ENCODE measurements at regions not wholly inside any gene's neighbourhood (a gene's known extent, or its start where the extent isn't known, plus 50 kb on each side); places are given as distances from the start of the nearest gene placed in this dataset.

GRCh38 chr20:57943950-57944349, 234.1 kb upstream of the PMEPA1 start:
- no peak for DNase-seq (ENCODE audit: low spot score)

GRCh38 chr20:57943291-57943690, 233.5 kb upstream of the PMEPA1 start:
- no peak for DNase-seq (ENCODE audit: low spot score)

GRCh38 chr20:57941604-57942381, 232.0 kb upstream of the PMEPA1 start:
- DNase-seq (ENCODE audit: low spot score), result no peak

DNA sequence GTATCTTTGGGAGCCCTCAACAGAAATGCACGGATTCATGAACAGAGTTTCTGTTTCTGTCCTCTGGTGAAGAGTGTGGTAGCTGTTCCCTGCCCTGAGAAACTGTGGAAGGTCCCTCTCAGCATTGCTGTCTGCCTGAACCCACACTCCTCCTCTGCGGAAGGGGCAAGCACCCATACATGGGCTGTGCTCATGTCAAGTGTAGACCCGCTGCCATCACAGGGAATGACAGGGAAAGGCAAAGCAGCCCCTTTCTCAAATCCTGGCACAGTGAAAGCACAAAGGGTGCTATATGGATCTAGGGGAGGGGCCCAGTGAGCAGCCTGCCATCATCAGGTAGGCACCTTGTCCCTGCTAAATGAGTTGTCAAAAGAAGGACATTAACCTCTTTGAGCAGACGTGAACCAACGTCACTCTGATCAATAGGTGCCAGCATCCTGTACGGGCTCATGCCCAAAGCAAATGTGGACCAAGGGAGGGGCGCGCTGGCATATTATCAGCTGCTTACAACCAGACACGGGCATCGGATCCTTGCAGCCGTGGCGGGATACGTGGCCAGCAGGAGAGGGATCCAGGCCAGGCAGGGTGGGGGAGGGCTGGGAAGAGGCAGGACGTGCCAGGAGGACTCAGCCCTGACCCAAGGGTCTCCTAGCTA, 231.2 kb upstream of the PMEPA1 start:
- DNase-seq (ENCODE audit: low spot score), result no peak

DNA sequence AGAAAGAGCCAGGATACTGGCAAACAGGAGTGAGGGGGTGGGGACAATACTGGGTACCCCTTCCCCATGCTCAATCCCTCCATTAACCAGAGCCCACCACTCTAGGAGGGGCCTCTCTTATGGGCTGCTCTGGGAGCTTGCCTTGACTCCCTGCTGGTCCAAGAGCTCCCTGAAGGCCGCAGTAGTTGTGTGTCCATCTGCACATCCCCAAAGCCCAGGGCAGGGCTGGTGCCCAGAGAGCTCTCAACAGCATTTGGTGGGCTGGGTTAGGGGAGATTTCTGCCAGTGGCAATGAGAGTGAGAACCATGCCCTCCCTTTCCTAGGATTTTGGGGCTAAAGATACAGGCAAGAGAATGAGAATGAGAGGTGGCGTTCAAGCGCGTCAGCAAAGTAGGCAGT, 230.6 kb upstream of the PMEPA1 start:
- no peak for DNase-seq (ENCODE audit: low spot score)

DNA sequence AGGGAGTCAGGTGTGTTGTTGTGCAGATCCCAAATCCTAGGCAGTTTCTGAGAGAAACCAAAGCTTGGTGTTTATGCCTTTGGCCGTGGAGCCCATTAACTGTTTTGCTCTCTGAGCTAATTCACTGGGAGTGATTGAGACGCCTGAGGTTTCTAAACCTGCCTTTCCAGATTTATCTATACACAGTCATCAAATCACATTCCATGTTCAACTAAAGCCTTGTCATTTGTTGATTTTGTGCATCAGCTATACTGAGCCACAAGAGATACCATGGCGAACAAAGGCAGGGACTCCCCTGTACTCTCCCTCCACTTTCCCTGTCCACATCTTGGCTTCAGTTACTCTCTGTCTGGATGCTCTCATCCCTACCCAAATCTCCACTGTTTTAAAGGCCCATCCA, 229.7 kb upstream of the PMEPA1 start:
- DNase-seq (ENCODE audit: low spot score), result no peak

DNA sequence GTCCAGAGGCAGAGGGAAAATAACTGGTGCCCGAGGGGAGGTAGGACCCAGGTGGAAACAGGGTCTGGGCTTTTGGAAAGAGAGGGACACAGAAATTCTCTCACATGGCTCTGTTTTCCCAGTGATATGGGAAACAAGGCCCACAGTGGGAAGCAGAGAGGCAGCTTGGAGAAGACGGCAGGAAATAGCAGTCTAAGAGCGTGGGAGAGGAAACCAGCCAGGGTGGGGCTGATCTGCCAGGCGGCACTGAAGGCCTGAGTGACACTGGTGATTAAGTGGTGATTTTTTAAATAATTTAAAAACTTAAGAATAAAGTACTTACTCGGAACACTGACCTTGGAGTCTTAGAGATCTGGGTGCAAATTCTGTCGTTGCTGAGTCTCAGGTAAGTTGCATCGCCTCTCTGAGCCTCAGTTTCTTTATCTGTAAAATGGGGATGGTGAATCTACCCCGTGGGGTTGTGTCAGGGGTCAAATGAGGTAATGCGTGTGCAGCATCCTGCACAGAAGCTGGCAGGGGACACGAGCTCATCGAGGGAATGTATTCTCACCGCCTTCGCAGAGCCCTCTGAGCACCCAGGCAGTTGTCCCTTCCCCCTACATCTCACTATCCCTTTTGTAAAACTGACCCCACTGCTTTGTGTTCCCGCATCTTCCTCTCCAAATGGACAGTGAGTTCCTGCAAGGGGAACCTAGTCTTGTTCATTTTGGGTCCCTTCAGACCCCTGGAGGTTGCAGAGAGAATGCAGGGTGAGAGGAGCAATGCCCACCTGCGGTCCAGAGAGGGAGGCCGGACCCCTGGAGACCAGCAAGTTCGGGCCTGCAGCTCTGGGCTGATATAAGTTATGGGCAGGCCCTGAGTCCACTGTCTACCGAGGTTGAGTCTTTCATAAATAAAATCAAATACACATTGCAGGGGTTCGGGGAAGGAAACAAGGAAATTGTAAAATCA, 228.6 kb upstream of the PMEPA1 start:
- no peak for DNase-seq (ENCODE audit: low spot score)

- no peak for DNase-seq (ENCODE audit: low spot score)
These were observed 227.0 kb upstream of the PMEPA1 start for GRCh38 chr20:57936636-57937385.

GRCh38 chr20:57934913-57935312, 225.1 kb upstream of the PMEPA1 start:
- DNase-seq (ENCODE audit: low spot score), result no peak

GRCh38 chr20:57934007-57934805, 224.4 kb upstream of the PMEPA1 start:
- no peak for DNase-seq (ENCODE audit: low spot score)

- DNase-seq (ENCODE audit: low spot score), result no peak
These were observed 222.5 kb upstream of the PMEPA1 start for GRCh38 chr20:57932227-57932864.

- no peak for DNase-seq (ENCODE audit: low spot score)
These were observed 220.5 kb upstream of the PMEPA1 start for GRCh38 chr20:57930351-57930750.

DNA sequence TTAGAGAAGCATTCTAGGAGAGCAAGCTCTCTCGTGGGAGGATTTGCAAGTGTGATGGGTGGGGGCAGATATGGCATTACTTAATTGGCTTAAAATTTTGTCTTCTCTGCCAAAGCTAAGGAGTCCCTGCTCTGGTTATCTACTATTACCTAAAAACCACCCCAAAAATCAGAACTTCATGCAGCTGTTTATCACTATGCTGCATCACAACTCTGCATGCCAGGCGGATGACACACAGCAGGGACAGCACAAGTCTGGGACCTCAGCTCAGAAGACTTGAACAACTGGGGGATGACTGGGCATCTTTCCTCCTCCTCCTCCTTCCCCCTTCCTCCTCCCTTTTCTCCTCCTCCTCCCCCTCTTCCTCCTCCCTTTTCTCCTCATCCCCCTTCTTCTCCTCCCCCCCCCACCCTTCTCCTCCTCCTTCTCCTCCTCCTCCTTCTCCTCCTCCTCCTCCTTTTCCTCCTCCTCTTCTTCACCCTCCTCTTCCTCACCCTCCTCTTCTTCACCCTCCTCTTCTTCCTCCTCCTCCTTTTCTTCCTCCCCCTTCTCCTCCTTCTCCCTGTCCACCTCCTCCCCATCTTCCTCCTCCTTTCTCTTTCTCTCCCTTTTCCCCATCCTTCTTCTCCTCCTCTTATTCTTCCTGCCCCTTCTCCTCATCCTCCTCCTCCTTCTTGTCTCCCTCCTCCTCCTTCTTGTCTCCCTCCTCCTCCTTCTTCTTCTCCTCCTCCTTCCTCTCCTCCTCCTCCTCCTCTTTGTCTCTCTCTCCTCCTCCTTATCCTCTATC, 218.6 kb upstream of the PMEPA1 start:
- DNase-seq (ENCODE audit: low spot score), result no peak

DNA sequence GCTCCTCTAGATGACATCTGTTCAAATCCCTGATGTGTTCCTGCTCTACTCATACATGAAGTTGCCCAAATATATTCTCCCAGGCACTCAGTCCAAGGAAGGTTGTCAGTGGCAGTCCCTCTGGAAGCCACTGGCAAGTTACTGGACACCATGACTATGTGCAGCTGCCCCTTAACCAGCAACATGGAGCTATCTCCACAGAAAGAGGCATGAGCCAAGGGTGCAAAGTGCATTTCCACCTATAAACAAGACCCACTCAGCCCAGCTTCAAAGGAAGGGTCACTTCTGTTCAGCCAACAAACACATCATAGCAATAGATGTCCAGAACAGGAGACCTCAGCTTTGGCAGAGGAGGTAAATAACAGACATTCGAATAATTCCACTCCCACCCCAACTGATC, 217.6 kb upstream of the PMEPA1 start:
- no peak for DNase-seq (ENCODE audit: low spot score)

GRCh38 chr20:57922706-57923105, 212.9 kb upstream of the PMEPA1 start:
- no peak for DNase-seq (ENCODE audit: low spot score)

- no peak for DNase-seq (ENCODE audit: low spot score)
These were observed 212.3 kb upstream of the PMEPA1 start for GRCh38 chr20:57922083-57922482.

GRCh38 chr20:57921676-57922075, 211.9 kb upstream of the PMEPA1 start:
- DNase-seq (ENCODE audit: low spot score), result no peak

DNA sequence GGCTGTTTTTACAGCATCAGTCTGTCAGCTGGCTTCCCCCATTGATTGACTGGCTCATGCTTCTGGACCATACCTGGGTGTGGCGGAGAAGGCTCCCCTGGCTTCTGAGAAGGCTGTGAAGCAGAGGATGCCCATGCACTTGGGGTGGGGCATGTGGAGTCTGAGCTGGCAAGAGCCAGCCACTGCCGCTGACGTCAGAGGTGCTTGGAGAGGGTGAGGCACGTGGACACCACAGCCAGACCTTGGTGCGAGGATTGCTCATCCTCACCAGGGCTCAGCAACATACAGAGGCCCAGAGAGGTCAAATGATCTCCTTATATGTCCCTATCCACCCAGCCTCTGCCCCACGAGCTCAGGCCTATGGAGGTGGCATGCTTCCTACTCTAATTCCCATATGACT, 211.2 kb upstream of the PMEPA1 start:
- no peak for DNase-seq (ENCODE audit: low spot score)

DNA sequence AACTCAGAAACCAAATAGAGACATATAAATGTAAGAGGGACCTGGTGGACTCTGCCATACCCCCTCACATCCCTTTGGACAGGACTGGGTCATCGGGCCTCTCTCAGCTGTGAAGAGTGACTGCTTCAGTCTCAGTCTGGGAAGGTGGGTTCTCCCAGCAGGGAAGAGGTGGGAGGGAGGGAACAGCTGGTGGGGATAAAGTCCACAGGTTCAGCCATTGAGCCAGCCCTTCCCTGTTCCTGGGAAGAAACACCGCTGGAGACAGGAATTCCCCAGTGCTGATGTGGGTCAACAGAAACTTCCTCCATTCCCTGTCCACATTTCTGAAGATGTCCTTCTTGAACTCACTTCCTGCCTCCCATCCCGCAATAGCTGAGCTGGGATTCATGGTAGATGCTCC, 209.2 kb upstream of the PMEPA1 start:
- DNase-seq (ENCODE audit: low spot score), result no peak

DNA sequence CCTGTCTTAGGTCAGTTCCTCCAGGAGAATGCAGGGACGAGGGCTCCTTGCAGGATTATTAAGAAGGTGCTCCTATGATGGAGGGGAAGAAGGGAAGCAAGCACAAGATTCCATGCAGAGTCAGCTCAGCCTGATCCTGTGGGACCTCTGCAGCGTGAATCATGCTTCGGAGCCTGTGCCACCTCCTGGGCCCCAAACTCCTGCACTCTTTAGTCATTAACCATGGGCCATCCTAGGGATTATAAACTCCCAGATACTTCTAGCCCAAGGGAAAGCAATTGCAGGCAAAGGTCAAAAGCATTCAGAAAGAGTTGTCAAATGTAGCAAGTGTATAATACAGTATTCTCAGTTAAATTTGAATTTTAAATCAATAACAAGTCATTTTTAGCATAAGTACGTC, 208.7 kb upstream of the PMEPA1 start:
- DNase-seq (ENCODE audit: low spot score), result no peak
